HCT116 (cell line): ENCODE measurements at regions not wholly inside any gene's neighbourhood (a gene's known extent, or its start where the extent isn't known, plus 50 kb on each side); places are given as distances from the start of the nearest gene placed in this dataset.

Experiments used
- ATAC-seq: fragments of 200-7000 bp; cut with Tn5 transposase; 2 replicates; pipeline ENCODE4 v1.9.1; 2020; ENCODE audit warnings: mild to moderate bottlenecking, moderate library complexity
- BruUV-seq: library from RNA; stranded (reverse); fragments of 400-500 nt; replicated peaks from 2 replicates; lab custom pipeline; 2021; lab: Mats Ljungman, UMichigan
- CTCF ChIA-PET: fragments of 300-600 bp; sonication (Branson Sonifier 250); formaldehyde crosslinking; loops from one replicate; lab custom pipeline; 2021; ENCODE audit warnings: antibody characterized with exemption; lab: Charles Lee
- POLR2A ChIA-PET: fragments of 300-600, 350-600 bp; sonication (Branson Sonifier 250); formaldehyde crosslinking; loops from one replicate; lab custom pipeline; 2021; ENCODE audit warnings: antibody characterized with exemption; lab: Charles Lee
- RAD21 ChIA-PET, 2 experiments: fragments of 300-600 bp; sonication (Branson Sonifier 250); formaldehyde crosslinking; loops; one replicate each; lab custom pipeline; 2023; ENCODE audit warnings: low total read pairs in 2 of 2; ENCODE audit not compliant: uncharacterized antibody in 2 of 2, unreplicated experiment in 2 of 2, low non-redundant PET in 1 of 2; lab: Charles Lee
- DNase-seq: peaks from one replicate; pipeline ENCODE4 v3.0.0-alpha.2; 2010; ENCODE audit warnings: low read depth, low spot score
- H2AFZ ChIP-seq: fragments of 200-600 bp; shearing (Covaris generic), sonication (generic); 2 replicates; pipeline ENCODE4 v1.6.1; 2017; ENCODE audit warnings: low read depth, mixed run types, mixed read lengths, antibody characterized with exemption, low read length; ENCODE audit not compliant: poor library complexity, severe bottlenecking
- H3K27ac ChIP-seq: 2 replicates; pipeline ENCODE4 v1.5.1; 2012; ENCODE audit warnings: low read depth, low read length
- H3K27me3 ChIP-seq: fragments of 200-600 bp; sonication (generic); 2 replicates; pipeline ENCODE4 v1.6.1; 2016; ENCODE audit warnings: mixed run types, low read length, mixed read lengths; ENCODE audit not compliant: insufficient read depth
- H3K36me3 ChIP-seq, 2 experiments: fragments of 200-500 bp in 1 of 2; fragments of 200-600 bp in 1 of 2; sonication (Bioruptor generic) in 1 of 2; sonication (generic) in 1 of 2; 2 replicates each; pipeline versions ENCODE4 v1.5.1 to v1.6.1; 2014 to 2016; ENCODE audit warnings: low read length in 2 of 2, inconsistent platforms in 1 of 2, mixed read lengths in 1 of 2, mixed run types in 1 of 2; ENCODE audit not compliant: insufficient read depth in 2 of 2, control insufficient read depth in 1 of 2
- H3K4me1 ChIP-seq, 2 experiments: fragments of 200-600 bp in 1 of 2; sonication (generic) in 1 of 2; 2 replicates each; pipeline versions ENCODE4 v1.5.1 to v1.6.1; 2012 to 2017; ENCODE audit warnings: low read length in 2 of 2, inconsistent platforms in 1 of 2, mild to moderate bottlenecking in 1 of 2, mixed read lengths in 1 of 2, mixed run types in 1 of 2, moderate library complexity in 1 of 2; ENCODE audit not compliant: insufficient read depth in 2 of 2, control insufficient read depth in 1 of 2
- H3K4me2 ChIP-seq: fragments of 200-600 bp; sonication (generic); 2 replicates; pipeline ENCODE4 v1.6.1; 2017; ENCODE audit warnings: mixed run types, low read length, mixed read lengths
- H3K4me3 ChIP-seq, 2 experiments: fragments of 200-600 bp in 1 of 2; sonication (generic) in 1 of 2; replicated peaks in 1 of 2; 2 replicates each; pipeline ENCODE4 v1.5.1; 2011 to 2016; ENCODE audit warnings: low read length in 2 of 2, control low read depth in 1 of 2, low read depth in 1 of 2, mild to moderate bottlenecking in 1 of 2, mixed read lengths in 1 of 2, mixed run types in 1 of 2
- H3K79me2 ChIP-seq: fragments of 200-600 bp; sonication (generic); 2 replicates; pipeline ENCODE4 v1.6.1; 2017; ENCODE audit warnings: mild to moderate bottlenecking, mixed run types, low read length, moderate library complexity, mixed read lengths; ENCODE audit not compliant: insufficient read depth
- H3K9ac ChIP-seq: fragments of 200-600 bp; sonication (generic); 2 replicates; pipeline ENCODE4 v1.6.1; 2016; ENCODE audit warnings: low read length, mixed read lengths
- H3K9me2 ChIP-seq: fragments of 200-600 bp; sonication (generic), shearing (Covaris generic); 2 replicates; pipeline ENCODE4 v1.6.1; 2017; ENCODE audit warnings: mixed run types, mild to moderate bottlenecking, moderate library complexity; ENCODE audit not compliant: insufficient read depth
- H3K9me3 ChIP-seq, 2 experiments: fragments of 200-500 bp in 1 of 2; fragments of 200-600 bp in 1 of 2; sonication (Bioruptor generic) in 1 of 2; sonication (generic) in 1 of 2; 2 replicates each; pipeline ENCODE4 v1.6.1; 2014 to 2017; ENCODE audit warnings: low read length in 2 of 2, mixed read lengths in 2 of 2, inconsistent platforms in 1 of 2, low read depth in 1 of 2, mild to moderate bottlenecking in 1 of 2, mixed run types in 1 of 2, moderate library complexity in 1 of 2; ENCODE audit not compliant: control insufficient read depth in 1 of 2, insufficient read depth in 1 of 2
- H4K20me1 ChIP-seq: fragments of 200-600 bp; sonication (generic), shearing (Covaris generic); 2 replicates; pipeline ENCODE4 v1.6.1; 2017; ENCODE audit warnings: mixed run types, mild to moderate bottlenecking, moderate library complexity; ENCODE audit not compliant: insufficient read depth
- CBX3 ChIP-seq: IDR thresholded peaks from 2 replicates; pipeline ENCODE4 v1.6.1; 2012; ENCODE audit warnings: low read depth
- CTCF ChIP-seq, 3 experiments: fragments of 200-600 bp in 1 of 3; sonication (generic) in 1 of 3; IDR thresholded peaks in 2 of 3; conservative IDR thresholded peaks in 1 of 3; 2 replicates each; pipeline ENCODE4 v1.5.1; 2012 to 2017; ENCODE audit warnings: low read depth in 2 of 3, low read length in 2 of 3, antibody characterized with exemption in 1 of 3, borderline replicate concordance in 1 of 3, control low read depth in 1 of 3, mild to moderate bottlenecking in 1 of 3, mixed read lengths in 1 of 3, mixed run types in 1 of 3, moderate library complexity in 1 of 3; ENCODE audit not compliant: insufficient read depth in 1 of 3
- EGR1 ChIP-seq: IDR thresholded peaks from 2 replicates; pipeline ENCODE4 v1.6.1; 2012; ENCODE audit warnings: low read depth
- ELF1 ChIP-seq: IDR thresholded peaks from 2 replicates; pipeline ENCODE4 v1.6.1; 2012; ENCODE audit warnings: low read depth, borderline replicate concordance
- EZH2 ChIP-seq: fragments of 200-600 bp; sonication (generic); IDR thresholded peaks from 2 replicates; pipeline ENCODE4 v1.6.1; 2017; ENCODE audit warnings: antibody characterized with exemption, mixed run types
- EZH2phosphoT487 ChIP-seq: fragments of 200-600 bp; IDR thresholded peaks from 2 replicates; pipeline ENCODE4 v1.6.1; 2018; ENCODE audit warnings: antibody characterized with exemption, borderline replicate concordance
- FOSL1 ChIP-seq: IDR thresholded peaks from 2 replicates; pipeline ENCODE4 v1.6.1; 2012; ENCODE audit warnings: low read depth
- JUND ChIP-seq: IDR thresholded peaks from 2 replicates; pipeline ENCODE4 v1.6.1; 2012
- MAX ChIP-seq: IDR thresholded peaks from 2 replicates; pipeline ENCODE4 v1.6.1; 2012
- POLR2A ChIP-seq: IDR thresholded peaks from 2 replicates; pipeline ENCODE4 v1.7.0; 2011; ENCODE audit warnings: borderline replicate concordance; ENCODE audit not compliant: insufficient read depth, insufficient read length; ENCODE audit errors: extremely low read depth
- RAD21 ChIP-seq: IDR thresholded peaks from 2 replicates; pipeline ENCODE4 v1.6.1; 2012; ENCODE audit warnings: low read depth, mild to moderate bottlenecking
- SP1 ChIP-seq: IDR thresholded peaks from 2 replicates; pipeline ENCODE4 v1.6.1; 2012; ENCODE audit warnings: low read depth
- SRF ChIP-seq: IDR thresholded peaks from 2 replicates; pipeline ENCODE4 v1.6.1; 2012; ENCODE audit warnings: low read depth
- YY1 ChIP-seq: IDR thresholded peaks from 2 replicates; pipeline ENCODE4 v1.6.1; 2011; ENCODE audit warnings: low read length, low read depth, moderate library complexity, mild to moderate bottlenecking; ENCODE audit not compliant: insufficient replicate concordance; ENCODE audit errors: extremely low read depth
- ZBTB33 ChIP-seq: IDR thresholded peaks from 2 replicates; pipeline ENCODE4 v1.6.1; 2011; ENCODE audit warnings: mild to moderate bottlenecking, low read length, moderate library complexity; ENCODE audit not compliant: insufficient replicate concordance; ENCODE audit errors: extremely low read depth
- ZFX ChIP-seq: fragments of 450-650 bp; IDR thresholded peaks from 2 replicates; pipeline ENCODE4 v1.6.1; 2017
- ZNF274 ChIP-seq: fragments of 200-500 bp; sonication (Bioruptor generic); IDR thresholded peaks from 2 replicates; pipeline ENCODE4 v1.6.1; 2014; ENCODE audit warnings: mild to moderate bottlenecking, low read depth, low read length, inconsistent platforms
- intact Hi-C: fragments of 100-400 bp; cut with micrococcal nuclease; formaldehyde crosslinking; loops from 2 replicates; pipeline ENCODE4 v1.10.0; 2022
- TF ChIP-seq, protein P1 (sequence below): IDR thresholded peaks from 2 replicates; pipeline ENCODE4 v1.6.1; 2012
- TF ChIP-seq, protein P2 (sequence below): IDR thresholded peaks from 2 replicates; pipeline ENCODE4 v1.6.1; 2012; ENCODE audit warnings: low read depth

- no peak for TF ChIP-seq ZBTB33
- no peak for TF ChIP-seq CBX3
- TF ChIP-seq, protein P1, sequence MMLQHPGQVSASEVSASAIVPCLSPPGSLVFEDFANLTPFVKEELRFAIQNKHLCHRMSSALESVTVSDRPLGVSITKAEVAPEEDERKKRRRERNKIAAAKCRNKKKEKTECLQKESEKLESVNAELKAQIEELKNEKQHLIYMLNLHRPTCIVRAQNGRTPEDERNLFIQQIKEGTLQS, result no peak
- TF ChIP-seq POLR2A, result no peak
- TF ChIP-seq EZH2, result no peak
Observed at GRCh38 chr1:168792142-168792541, 63.1 kb upstream of the DPT start (continued).

DNA sequence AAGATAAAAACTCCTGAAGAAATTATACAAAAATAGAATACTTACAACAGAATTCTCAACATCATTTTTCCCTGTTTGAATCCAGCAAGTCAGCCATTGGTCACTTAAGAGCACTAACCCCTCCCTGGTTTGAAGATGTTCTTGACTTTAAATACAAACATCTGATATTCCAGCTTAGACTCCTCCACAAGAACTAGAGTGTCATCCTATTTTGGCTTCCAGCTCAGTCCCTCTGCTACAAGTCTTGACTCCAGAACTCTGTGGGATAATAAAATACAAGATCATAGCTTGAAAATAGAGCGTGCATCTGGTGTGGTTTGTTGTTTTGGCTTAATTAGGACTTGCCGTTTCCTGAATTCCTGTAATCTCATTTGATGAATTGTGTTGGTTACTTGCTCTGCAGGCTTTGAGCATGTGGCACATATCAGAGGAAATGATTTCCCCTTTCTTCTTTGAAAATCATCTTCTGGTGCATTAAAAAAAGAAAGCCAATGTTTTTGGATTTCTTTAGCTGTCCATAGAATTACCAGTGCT, 63.7 kb upstream of the DPT start:
- Histone ChIP-seq H3K9me2 (no peaks in the 10 kb centered on the region), H3K79me2 (no peaks in the 10 kb centered on the region), H2AFZ (no peak overlapping the region), H4K20me1 (no peaks in the 10 kb centered on the region), H3K4me3 (no peak overlapping the region), H3K4me2 (no peak overlapping the region), H3K36me3 (no peaks in the 10 kb centered on the region), H3K9ac (no peak overlapping the region), H3K27me3 (no peaks in the 10 kb centered on the region), H3K9me3 (no peaks in the 10 kb centered on the region), H3K4me1 (no peaks in the 10 kb centered on the region), H3K27ac (no peak overlapping the region)
- ChIA-PET CTCF (no interaction called here), RAD21 (no interaction called here), POLR2A (no interaction called here)
- ATAC-seq (no peak), DNase-seq (no peak)
- intact Hi-C loops, result no loop called here
- no TSS peak for BruUV-seq
- TF ChIP-seq JUND (no peak), RAD21 (no peak), POLR2A (no peak), YY1 (no peak), ZFX (no peak), ELF1 (no peak), SRF (no peak), EZH2phosphoT487 (no peak), SP1 (no peak), CBX3 (no peak), CTCF (IDR thresholded peaks at IDR 0.05 in 2 of 3, conservative IDR thresholded peaks at IDR 0.05 in 1 of 3; ENCODE audit: borderline replicate concordance in 1 of 3, insufficient read depth in 1 of 3, low read depth in 2 of 3, low read length in 2 of 3) (no peak), FOSL1 (no peak), EGR1 (no peak), MAX (no peak), ZNF274 (no peak)
- TF ChIP-seq, protein P2, sequence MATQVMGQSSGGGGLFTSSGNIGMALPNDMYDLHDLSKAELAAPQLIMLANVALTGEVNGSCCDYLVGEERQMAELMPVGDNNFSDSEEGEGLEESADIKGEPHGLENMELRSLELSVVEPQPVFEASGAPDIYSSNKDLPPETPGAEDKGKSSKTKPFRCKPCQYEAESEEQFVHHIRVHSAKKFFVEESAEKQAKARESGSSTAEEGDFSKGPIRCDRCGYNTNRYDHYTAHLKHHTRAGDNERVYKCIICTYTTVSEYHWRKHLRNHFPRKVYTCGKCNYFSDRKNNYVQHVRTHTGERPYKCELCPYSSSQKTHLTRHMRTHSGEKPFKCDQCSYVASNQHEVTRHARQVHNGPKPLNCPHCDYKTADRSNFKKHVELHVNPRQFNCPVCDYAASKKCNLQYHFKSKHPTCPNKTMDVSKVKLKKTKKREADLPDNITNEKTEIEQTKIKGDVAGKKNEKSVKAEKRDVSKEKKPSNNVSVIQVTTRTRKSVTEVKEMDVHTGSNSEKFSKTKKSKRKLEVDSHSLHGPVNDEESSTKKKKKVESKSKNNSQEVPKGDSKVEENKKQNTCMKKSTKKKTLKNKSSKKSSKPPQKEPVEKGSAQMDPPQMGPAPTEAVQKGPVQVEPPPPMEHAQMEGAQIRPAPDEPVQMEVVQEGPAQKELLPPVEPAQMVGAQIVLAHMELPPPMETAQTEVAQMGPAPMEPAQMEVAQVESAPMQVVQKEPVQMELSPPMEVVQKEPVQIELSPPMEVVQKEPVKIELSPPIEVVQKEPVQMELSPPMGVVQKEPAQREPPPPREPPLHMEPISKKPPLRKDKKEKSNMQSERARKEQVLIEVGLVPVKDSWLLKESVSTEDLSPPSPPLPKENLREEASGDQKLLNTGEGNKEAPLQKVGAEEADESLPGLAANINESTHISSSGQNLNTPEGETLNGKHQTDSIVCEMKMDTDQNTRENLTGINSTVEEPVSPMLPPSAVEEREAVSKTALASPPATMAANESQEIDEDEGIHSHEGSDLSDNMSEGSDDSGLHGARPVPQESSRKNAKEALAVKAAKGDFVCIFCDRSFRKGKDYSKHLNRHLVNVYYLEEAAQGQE, result no peak
- TF ChIP-seq, protein P1, result no peak
